HG03108 (cell line): ENCODE measurements at regions not wholly inside any gene's neighbourhood (a gene's known extent, or its start where the extent isn't known, plus 50 kb on each side); places are given as distances from the start of the nearest gene placed in this dataset.
A peak's percentile ranks its signal among the peaks of the same experiment; 100 is the strongest.
"Not testable (repeated sequence)": the region's sequence is repeated elsewhere in the genome, so short reads cannot be mapped to it uniquely, and the experiment has no call there.

Experiments
- ATAC-seq: cut with Tn5 transposase; IDR thresholded peaks from one replicate; pipeline ENCODE4 v1.9.1; 2021; ENCODE audit warnings: moderate library complexity; ENCODE audit not compliant: unreplicated experiment

- no peak for ATAC-seq
Measured at GRCh38 chr2:40043641-40044040, 264.6 kb upstream of the THUMPD2 start.

GRCh38 chr2:40043191-40043590 is 264.1 kb upstream of the THUMPD2 start:
- no peak for ATAC-seq

- ATAC-seq, result no peak
Measured at GRCh38 chr2:40041422-40042382, 262.6 kb upstream of the THUMPD2 start.

- no peak for ATAC-seq
Measured at GRCh38 chr2:40039549-40039948, 260.5 kb upstream of the THUMPD2 start.

GRCh38 chr2:40038646-40039045 is 259.6 kb upstream of the THUMPD2 start:
- no peak for ATAC-seq

GRCh38 chr2:40037303-40037702 is 258.2 kb upstream of the THUMPD2 start:
- ATAC-seq, result no peak

- no peak for ATAC-seq
Measured at GRCh38 chr2:40036241-40036640, 257.2 kb upstream of the THUMPD2 start.

GRCh38 chr2:40034801-40035200 is 255.7 kb upstream of the THUMPD2 start:
- no peak for ATAC-seq

GRCh38 chr2:40034198-40034597 is 255.1 kb upstream of the THUMPD2 start:
- no peak for ATAC-seq

- ATAC-seq, result no peak
Measured at GRCh38 chr2:40033781-40034180, 254.7 kb upstream of the THUMPD2 start.

GRCh38 chr2:40032650-40033319 is 253.7 kb upstream of the THUMPD2 start:
- ATAC-seq, result no peak

- no peak for ATAC-seq
Measured at GRCh38 chr2:40030456-40030975, 251.5 kb upstream of the THUMPD2 start.

GRCh38 chr2:40028792-40029488 is 249.9 kb upstream of the THUMPD2 start:
- peak; percentile 56 for ATAC-seq

GRCh38 chr2:40027968-40028367 is 248.9 kb upstream of the THUMPD2 start:
- no peak for ATAC-seq

GRCh38 chr2:40025276-40025675 is 246.2 kb upstream of the THUMPD2 start:
- ATAC-seq, result not testable (repeated sequence)

GRCh38 chr2:40020997-40021396 is 241.9 kb upstream of the THUMPD2 start:
- no peak for ATAC-seq

GRCh38 chr2:40016151-40016885 is 237.3 kb upstream of the THUMPD2 start:
- no peak for ATAC-seq

GRCh38 chr2:40013962-40014361 is 234.9 kb upstream of the THUMPD2 start:
- not testable (repeated sequence) for ATAC-seq

- no peak for ATAC-seq
Measured at GRCh38 chr2:40004336-40004735, 225.3 kb upstream of the THUMPD2 start.

- no peak for ATAC-seq
Measured at GRCh38 chr2:40002339-40002738, 223.3 kb upstream of the THUMPD2 start.

GRCh38 chr2:39999864-40000263 is 220.8 kb upstream of the THUMPD2 start:
- ATAC-seq, result no peak
